GM21515 (cell line): ENCODE measurements at regions not wholly inside any gene's neighbourhood (a gene's known extent, or its start where the extent isn't known, plus 50 kb on each side); places are given as distances from the start of the nearest gene placed in this dataset.
A peak's percentile ranks its signal among the peaks of the same experiment; 100 is the strongest.
"Not testable (repeated sequence)": the region's sequence is repeated elsewhere in the genome, so short reads cannot be mapped to it uniquely, and the experiment has no call there.

Source experiments
- ATAC-seq: cut with Tn5 transposase; IDR thresholded peaks from one replicate; pipeline ENCODE4 v1.9.1; 2021; ENCODE audit not compliant: unreplicated experiment

- ATAC-seq, result no peak
These were observed 520.4 kb downstream of the NLGN4X start for GRCh38 chrX:5708251-5708650.

GRCh38 chrX:5702890-5703289 is 525.8 kb downstream of the NLGN4X start:
- no peak for ATAC-seq

GRCh38 chrX:5695971-5696370 is 532.7 kb downstream of the NLGN4X start:
- ATAC-seq, result no peak

DNA sequence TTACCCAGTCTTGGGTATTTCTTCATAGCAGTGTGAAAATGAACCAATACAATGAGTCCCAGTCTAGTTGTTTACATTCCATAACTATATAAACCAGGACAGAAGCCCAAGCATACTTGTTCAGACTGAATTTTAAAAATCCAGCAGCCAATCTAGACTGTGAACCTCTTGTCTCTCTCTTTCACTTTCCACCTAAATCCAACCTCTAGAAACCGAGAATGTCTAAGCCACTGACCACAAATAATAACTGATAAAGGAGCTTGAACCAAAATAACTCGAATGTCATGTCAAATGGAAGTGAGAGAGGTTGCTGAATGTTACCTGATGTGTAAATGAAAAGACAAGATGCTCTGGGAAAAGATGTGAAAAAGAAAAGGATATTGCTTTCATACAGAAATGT is 544.7 kb downstream of the NLGN4X start:
- ATAC-seq, result no peak

DNA sequence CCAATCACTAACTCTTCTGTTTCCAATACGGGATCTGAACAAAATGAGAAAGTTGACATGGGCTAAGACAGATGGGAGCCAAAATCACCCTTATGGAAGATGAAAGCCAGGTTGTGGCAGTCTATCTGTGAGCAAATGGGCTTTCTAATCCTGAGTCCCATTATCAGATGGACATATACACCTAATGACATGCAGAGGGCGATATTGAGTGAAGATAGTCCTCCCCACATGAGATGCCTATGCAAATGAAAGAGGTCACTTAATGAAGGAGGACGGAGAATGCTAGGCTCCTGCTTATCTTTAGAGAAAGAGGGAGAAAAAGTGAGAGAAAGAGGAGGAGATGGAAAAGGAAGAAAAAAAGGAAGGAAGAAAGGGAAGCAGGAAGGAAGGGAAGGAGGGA is 547.5 kb downstream of the NLGN4X start:
- ATAC-seq, result no peak

DNA sequence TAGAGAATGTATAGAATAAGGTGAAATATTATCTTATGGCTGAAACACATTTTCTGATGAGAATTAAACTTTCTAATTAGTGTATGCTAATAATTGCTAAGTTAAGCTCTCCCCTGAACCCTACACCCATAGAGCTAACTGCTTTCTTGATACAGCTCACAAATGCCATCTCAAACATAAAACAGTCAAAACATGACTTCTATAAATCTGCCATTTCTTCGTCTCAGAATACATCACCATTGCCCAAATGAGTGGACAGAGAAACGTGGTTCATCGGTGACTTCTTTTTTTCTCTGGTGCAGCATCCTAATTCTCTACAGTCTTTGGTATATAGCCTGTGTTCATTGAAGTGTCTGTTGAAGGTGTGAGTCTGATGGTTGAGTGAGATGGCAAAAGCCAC is 554.6 kb downstream of the NLGN4X start:
- no peak for ATAC-seq

GRCh38 chrX:5672099-5672498 is 556.6 kb downstream of the NLGN4X start:
- ATAC-seq, result no peak

- not testable (repeated sequence) for ATAC-seq
These were observed 562.0 kb downstream of the NLGN4X start for GRCh38 chrX:5666689-5667088.

GRCh38 chrX:5656544-5656943 is 572.1 kb downstream of the NLGN4X start:
- no peak for ATAC-seq

DNA sequence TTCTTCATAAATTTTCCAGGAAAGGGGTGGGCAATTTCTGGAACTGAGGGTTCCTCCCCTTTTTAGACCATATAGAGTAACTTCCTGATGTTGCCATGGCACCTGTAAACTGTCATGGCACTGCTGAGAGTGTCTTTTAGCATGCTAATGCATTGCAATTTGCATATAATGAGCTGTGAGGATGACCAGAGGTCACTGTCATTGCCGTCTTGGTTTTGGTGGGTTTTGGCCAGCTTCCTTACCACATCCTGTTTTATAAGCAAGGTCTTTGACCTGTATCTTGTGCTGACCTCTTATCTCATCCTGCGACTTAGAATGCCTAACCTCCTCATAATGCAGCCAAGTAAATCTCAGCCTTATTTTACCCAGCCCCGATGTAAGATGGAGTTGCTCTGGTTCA is 577.8 kb downstream of the NLGN4X start:
- no peak for ATAC-seq

- ATAC-seq, result no peak
These were observed 579.6 kb downstream of the NLGN4X start for GRCh38 chrX:5648941-5649568.

DNA sequence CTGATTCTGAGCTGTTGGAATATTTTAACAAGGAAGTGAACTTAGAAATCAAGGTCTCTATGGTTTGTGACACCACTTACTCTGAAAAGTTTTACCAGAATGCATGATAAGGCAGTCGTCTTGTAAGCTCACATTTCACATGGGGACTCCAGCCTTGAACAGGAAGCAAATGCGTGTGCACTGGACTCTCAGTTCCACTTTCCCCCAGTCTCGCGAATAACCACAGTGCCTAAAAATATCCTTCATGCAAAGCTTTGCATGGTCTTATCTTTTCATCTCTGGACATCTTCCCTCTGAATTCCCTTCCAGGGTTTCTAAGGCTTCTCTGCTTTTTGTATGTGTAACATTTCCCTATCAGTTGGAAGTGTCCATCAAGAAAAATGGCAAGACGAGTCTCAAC is 581.8 kb downstream of the NLGN4X start:
- ATAC-seq, result peak; percentile 99

GRCh38 chrX:5644776-5645175 is 583.9 kb downstream of the NLGN4X start:
- no peak for ATAC-seq

DNA sequence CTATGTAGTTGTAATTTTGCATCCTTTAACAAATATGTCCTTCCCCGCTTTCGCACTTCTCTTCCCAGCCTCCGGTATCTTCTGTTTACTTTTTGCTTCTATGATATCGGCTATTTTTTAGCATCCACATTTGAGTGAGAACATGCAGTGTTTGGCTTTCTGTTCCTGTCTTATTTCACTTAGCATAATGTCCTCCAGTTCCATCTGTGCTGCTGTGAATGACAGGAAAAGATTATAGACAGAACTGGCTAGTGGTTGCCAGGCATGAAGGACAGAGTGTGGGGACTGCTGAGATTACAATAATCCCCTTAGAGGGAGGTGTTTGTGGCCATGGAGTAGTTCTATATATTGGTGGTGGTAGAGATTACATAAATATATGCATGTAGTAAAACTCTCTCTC is 588.6 kb downstream of the NLGN4X start:
- no peak for ATAC-seq

- ATAC-seq, result no peak
These were observed 590.1 kb downstream of the NLGN4X start for GRCh38 chrX:5638572-5638971.

DNA sequence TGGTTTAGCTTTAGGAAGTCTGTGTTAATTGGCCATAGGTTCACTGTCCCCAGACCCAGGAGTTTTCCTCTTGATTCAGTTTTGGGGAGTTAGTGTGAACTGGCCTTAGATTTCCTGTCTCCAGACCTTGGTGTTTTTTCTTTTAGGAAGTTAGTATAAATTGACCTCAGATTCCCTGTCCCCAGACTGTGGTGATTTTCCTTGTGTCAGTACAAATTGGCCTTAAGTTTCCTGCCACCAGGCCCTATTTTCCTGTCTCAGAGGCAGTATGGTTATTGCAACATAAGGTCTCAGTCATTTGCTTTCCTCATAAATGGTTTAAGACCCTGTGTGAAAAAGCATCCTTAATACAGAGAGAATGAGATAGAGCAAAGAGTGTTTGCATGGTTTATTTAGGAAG is 595.8 kb downstream of the NLGN4X start:
- no peak for ATAC-seq

DNA sequence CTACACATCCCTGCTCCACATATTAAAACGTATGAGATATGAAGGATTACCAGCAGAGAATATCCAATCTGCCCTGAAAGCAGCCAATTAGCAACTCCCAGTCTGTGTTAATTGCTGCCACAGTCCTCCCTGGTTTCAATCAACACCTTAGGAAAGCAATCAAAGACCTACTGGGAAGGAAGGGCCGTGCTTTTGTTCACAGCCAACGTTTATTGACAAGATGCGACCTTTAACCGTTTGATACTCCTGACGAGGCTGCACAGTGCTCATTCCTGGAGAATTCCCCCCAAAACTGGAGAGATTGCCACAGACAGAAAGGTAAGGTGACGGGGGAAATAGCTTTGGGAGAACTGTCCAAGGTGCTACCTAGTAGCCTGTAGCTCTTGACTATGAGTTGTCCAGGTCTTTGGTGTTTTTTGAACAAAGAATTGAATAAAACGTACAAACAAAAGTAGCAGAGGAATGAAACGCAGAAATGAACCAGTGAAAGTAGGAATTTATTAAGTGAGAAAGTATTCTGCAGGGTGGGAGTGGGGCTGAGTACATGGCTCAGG is 596.5 kb downstream of the NLGN4X start:
- ATAC-seq, result no peak

DNA sequence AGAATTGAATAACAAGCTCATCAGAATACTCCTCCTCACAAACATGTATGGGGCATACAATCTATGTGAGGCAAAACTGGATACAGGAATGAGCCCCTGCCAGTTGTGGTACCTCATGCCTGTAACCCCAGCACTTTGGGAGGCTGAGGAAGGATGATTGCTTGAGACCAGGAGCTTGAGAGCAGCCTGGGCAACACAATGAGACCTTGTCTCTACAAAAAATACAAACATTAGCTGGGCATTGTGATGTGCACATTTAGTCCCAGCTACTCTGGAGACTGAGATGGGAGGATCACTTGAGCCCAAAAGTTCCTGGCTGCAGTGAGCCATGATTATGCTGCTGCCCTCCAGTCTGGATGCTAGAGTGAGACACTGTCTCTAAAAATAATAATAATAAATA is 611.0 kb downstream of the NLGN4X start:
- no peak for ATAC-seq

DNA sequence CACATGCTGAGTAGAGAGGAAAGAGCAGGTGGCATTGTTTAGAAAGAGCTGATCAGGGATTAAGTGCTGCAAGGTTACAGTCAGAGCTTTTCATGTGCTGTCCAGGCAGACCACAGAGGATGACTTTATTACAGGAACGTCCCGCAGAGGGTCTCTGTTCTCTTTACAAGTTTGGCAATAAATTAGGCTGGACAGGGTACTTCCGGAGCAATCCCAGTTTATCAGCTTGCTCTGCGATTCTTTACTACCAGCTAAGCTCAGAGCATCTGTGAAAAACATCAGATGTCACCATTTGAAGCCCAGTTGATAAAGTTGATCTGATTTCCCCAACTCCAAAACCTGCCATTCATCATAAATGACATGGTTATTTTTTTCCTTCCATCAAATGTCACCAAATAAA is 633.1 kb downstream of the NLGN4X start:
- ATAC-seq, result no peak

GRCh38 chrX:5586726-5587125 is 641.9 kb downstream of the NLGN4X start:
- ATAC-seq, result no peak

DNA sequence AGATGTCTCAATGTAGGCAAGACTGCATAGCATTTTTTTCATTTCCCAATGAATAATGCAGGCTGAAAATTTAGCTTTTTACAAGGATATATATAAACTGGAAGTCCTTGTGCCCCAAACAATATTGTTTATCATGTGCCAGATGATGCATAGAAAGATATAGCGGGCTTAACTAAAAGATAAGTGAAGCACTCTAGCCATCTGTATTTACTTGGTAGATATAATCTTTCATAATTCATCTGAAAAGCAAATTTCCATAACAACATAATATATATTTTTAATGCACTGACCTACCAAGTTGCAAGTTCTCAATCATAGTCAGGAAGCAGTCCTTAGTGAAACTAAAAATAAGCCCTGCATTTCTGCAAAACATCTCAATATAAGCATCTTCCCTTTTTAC is 653.3 kb downstream of the NLGN4X start:
- no peak for ATAC-seq

- no peak for ATAC-seq
These were observed 659.7 kb downstream of the NLGN4X start for GRCh38 chrX:5568934-5569333.

DNA sequence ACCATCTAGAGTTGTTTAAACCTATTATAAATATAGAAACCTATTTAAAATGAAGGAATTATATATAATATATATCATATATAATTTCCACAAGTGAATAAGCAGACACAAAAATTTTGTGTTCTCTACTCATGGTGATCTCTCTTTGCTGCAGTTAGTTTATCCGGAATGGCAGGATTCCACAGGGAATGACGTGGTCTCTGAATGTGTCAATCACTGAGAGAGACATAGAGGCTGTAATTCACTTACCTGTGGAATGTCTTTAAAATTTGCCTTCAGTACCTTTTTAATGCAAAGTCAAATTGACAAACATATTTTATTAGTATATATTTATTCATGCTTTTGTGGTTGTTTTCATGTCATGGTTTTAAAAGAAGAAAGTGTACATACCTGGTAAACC is 669.3 kb downstream of the NLGN4X start:
- ATAC-seq, result no peak
